Neural cell (in vitro differentiated cells): ENCODE measurements at regions not wholly inside any gene's neighbourhood (a gene's known extent, or its start where the extent isn't known, plus 50 kb on each side); places are given as distances from the start of the nearest gene placed in this dataset.

Source experiments
- EP300 ChIP-seq: fragments of 450-650 bp; conservative IDR thresholded peaks from 2 replicates; pipeline ENCODE4 v1.6.1; 2014; ENCODE audit warnings: antibody characterized with exemption, mild to moderate bottlenecking, moderate library complexity; ENCODE audit not compliant: poor library complexity, severe bottlenecking
- EZH2 ChIP-seq: fragments of 200-600, 300-800 bp; shearing (Covaris generic), sonication (generic); IDR thresholded peaks from 2 replicates; pipeline ENCODE4 v1.6.1; 2014; ENCODE audit warnings: antibody characterized with exemption, low read length, borderline replicate concordance, mild to moderate bottlenecking; ENCODE audit not compliant: insufficient read depth, poor library complexity, severe bottlenecking
- MXI1 ChIP-seq: fragments of 450-650 bp; conservative IDR thresholded peaks from 2 replicates; pipeline ENCODE4 v1.6.1; 2014; ENCODE audit warnings: antibody characterized with exemption, mild to moderate bottlenecking; ENCODE audit not compliant: poor library complexity, severe bottlenecking
- POLR2AphosphoS5 ChIP-seq: IDR thresholded peaks from 2 replicates; pipeline ENCODE4 v1.6.1; 2012
- RAD21 ChIP-seq: fragments of 450-650 bp; conservative IDR thresholded peaks from 2 replicates; pipeline ENCODE4 v1.6.1; 2014; ENCODE audit warnings: antibody characterized with exemption, mild to moderate bottlenecking, moderate library complexity
- SMC3 ChIP-seq: fragments of 450-650 bp; conservative IDR thresholded peaks from 2 replicates; pipeline ENCODE4 v1.6.1; 2014; ENCODE audit warnings: antibody characterized with exemption, mild to moderate bottlenecking, moderate library complexity; ENCODE audit not compliant: poor library complexity
- TF ChIP-seq, protein P1 (sequence below): IDR thresholded peaks from 2 replicates; pipeline ENCODE4 v1.6.1; 2012; ENCODE audit warnings: borderline replicate concordance
- TF ChIP-seq, protein P2 (sequence below): fragments of 450-650 bp; IDR thresholded peaks from 2 replicates; pipeline ENCODE4 v1.5.1; 2014; ENCODE audit warnings: antibody characterized with exemption, mild to moderate bottlenecking, moderate library complexity; ENCODE audit not compliant: poor library complexity, severe bottlenecking

- TF ChIP-seq POLR2AphosphoS5 (no peak), SMC3 (no peak), EZH2 (no peak), RAD21 (no peak), EP300 (no peak), MXI1 (no peak)
- TF ChIP-seq, protein P1, sequence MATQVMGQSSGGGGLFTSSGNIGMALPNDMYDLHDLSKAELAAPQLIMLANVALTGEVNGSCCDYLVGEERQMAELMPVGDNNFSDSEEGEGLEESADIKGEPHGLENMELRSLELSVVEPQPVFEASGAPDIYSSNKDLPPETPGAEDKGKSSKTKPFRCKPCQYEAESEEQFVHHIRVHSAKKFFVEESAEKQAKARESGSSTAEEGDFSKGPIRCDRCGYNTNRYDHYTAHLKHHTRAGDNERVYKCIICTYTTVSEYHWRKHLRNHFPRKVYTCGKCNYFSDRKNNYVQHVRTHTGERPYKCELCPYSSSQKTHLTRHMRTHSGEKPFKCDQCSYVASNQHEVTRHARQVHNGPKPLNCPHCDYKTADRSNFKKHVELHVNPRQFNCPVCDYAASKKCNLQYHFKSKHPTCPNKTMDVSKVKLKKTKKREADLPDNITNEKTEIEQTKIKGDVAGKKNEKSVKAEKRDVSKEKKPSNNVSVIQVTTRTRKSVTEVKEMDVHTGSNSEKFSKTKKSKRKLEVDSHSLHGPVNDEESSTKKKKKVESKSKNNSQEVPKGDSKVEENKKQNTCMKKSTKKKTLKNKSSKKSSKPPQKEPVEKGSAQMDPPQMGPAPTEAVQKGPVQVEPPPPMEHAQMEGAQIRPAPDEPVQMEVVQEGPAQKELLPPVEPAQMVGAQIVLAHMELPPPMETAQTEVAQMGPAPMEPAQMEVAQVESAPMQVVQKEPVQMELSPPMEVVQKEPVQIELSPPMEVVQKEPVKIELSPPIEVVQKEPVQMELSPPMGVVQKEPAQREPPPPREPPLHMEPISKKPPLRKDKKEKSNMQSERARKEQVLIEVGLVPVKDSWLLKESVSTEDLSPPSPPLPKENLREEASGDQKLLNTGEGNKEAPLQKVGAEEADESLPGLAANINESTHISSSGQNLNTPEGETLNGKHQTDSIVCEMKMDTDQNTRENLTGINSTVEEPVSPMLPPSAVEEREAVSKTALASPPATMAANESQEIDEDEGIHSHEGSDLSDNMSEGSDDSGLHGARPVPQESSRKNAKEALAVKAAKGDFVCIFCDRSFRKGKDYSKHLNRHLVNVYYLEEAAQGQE, result no peak
- TF ChIP-seq, protein P2, sequence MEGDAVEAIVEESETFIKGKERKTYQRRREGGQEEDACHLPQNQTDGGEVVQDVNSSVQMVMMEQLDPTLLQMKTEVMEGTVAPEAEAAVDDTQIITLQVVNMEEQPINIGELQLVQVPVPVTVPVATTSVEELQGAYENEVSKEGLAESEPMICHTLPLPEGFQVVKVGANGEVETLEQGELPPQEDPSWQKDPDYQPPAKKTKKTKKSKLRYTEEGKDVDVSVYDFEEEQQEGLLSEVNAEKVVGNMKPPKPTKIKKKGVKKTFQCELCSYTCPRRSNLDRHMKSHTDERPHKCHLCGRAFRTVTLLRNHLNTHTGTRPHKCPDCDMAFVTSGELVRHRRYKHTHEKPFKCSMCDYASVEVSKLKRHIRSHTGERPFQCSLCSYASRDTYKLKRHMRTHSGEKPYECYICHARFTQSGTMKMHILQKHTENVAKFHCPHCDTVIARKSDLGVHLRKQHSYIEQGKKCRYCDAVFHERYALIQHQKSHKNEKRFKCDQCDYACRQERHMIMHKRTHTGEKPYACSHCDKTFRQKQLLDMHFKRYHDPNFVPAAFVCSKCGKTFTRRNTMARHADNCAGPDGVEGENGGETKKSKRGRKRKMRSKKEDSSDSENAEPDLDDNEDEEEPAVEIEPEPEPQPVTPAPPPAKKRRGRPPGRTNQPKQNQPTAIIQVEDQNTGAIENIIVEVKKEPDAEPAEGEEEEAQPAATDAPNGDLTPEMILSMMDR, result no peak
These were observed 284.7 kb downstream of the MIAT start for GRCh38 chr22:26941896-26942636.
